Hematopoietic multipotent progenitor cell treated with erythropoietin and hydrocortisone succinate and interleukin-3 and kit ligand, for 4 days (in vitro differentiated cells): ENCODE measurements at regions not wholly inside any gene's neighbourhood (a gene's known extent, or its start where the extent isn't known, plus 50 kb on each side); places are given as distances from the start of the nearest gene placed in this dataset.

Source experiments
- DNase-seq: peaks from one replicate; pipeline ENCODE4 v3.0.0-alpha.2; 2015

DNA sequence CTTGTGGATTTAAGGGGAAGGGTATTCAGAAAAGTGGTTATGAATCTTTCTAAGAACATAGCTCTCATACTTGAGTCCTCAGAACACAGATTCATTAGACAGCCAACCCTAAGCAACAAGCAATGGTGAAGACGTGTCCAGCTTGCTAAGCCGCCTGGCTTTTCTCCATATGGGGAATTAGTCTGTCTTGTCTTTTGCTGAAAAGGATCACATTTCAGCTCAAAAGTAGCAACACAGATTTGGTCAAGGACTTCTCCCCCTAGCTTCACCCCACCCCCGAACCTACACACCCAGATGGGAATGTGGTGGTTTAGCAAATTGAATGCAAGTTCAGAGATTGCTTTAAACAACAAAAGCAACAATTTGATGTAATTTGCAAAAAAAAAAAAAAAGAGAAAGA is 103.3 kb upstream of the RASGEF1B start:
- DNase-seq, result no peak

DNA sequence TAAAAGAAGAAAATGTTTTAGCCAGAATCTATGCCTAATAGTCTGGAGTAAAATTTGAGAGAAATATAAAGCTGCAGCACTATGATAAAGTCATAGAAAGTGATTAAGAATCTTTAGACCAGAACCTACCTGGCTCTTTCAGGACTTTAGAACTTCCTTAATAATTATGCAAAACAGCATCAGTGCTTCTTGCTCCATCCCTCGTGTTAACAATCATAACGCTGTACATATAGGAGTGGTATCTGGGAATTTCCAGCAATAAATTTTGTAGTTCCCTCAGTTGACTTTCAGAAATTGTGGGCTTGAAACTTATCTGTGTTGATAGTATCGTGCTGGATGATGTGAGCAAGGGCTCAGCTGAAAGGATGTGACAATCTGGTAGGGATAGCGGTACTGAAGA is 102.1 kb upstream of the RASGEF1B start:
- no peak for DNase-seq

DNA sequence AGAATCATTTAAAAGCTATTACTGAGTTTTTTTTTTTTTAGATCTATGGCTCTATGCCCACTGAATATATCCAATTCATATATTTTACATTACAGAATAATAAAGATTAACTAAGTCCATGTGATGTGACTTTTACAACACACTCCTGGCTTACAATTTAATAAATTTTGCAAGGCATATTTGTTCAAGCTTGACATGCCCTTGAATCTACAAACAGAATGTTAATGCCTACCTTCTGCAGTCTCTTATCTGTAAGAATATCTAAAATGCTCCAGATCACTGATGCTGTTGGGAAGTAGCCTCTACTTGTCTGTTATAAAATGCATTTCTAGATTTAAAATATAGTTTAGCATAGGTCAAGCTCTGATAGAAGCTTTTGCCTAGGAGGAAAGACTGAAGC is 100.7 kb upstream of the RASGEF1B start:
- DNase-seq, result no peak

DNA sequence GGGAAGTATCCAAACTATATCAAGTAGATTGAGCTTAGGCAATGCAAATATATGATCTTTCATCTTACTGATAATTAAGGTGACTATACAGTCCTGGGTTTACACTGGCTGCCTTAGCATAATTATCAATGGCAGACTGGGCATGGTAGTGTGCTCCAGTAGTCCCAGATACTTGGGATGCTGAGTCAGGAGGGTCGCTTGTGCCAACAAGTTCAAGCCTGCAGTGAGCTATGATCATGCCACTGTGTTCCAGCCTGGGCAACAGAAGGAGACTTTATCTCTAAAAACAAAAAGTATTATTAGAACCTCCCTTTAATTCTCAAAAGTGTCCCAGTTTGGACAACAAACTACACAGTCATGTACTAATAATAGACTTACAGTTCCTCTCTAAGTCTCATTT is 99.4 kb upstream of the RASGEF1B start:
- no peak for DNase-seq

DNA sequence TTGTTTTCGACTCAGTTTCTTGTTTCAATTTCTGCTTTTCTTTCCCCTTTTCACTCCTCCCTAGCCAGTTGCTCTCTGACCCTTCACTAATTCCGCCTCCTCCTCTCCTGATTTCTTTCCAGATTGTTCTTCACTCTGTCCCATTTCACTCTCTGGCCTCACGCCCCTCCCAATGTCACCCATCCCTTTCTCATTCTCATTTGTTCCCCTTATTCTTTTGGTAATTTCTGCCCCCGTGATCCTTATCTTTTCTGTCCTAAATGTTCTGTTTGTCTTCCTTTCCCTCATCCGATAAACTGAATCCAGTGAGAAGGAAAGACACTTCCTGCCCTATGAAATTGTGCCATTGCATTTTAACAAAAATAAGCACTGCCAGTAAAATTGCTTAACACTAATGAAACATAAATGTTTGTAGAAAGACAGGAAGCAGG is 94.5 kb upstream of the RASGEF1B start:
- DNase-seq, result no peak

DNA sequence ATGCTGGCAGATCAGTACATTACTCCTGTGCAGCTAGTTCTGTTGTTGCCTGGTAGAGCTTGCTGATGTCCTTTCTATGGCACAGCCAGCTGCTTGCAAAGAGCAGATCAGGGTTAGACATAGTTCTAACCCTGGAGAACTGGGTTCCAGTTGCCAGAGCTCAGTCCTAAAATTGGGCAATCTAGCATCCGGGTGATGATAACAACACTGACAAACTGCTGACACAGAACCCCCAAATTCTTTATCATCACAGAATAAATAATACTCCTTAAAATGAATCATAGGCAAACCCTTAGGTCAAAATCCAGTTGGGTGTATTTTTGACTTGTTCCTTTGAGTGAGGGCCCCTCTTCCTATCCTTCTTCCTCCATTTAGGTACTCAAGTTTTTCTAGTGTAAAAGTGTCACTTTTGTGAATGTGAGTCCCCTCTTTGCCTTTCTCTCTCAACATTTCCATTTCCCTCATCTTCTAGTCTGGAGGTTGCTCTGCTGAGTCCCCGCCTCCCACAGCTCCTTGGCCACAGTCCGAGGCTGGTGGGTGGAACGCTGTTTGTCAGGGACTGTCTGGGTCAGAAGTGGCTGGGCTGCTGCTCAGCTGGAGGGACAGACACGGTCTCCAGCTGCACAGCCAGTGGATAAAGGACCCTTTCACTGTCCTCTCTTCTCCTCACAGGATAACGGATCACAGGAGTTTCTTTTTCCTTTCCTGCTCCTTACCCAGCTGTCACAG is 93.6 kb upstream of the RASGEF1B start:
- DNase-seq, result no peak

DNA sequence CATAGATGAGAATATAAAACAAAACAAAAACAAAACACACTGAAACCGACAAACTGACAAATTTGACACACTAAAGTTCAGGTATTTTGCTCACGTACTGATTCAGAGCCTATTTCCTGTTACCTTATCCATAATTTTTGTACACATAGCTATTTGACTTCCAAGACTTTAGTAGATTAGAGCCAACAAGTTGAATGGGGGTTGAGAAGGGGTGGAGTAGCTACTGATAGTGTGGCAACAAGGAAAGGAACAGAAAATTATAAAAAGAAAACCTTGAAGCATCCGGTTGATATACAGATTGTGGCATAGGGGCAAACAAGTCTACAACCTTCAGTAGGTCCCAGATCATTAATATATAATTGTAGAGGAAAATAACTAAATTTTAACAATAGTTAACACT is 92.3 kb upstream of the RASGEF1B start:
- DNase-seq, result no peak

DNA sequence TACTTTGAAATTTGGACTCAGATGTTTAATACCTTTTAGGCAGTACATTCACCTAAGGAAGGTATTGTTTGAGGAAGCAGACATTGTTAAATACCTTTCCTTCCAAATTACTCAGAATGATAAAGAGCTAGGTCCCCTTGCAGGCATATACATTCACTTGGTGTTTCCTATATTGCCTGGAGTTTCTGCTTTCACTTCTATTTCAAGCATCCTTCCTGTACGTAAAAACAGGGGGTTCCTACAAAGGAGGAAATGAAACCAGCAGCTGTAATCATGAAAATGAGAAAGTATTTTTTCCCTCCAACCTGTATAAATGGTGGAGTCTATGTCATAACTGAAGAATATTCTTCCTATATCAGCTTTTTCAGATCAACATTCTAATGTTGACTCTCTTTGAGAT is 90.4 kb upstream of the RASGEF1B start:
- no peak for DNase-seq

DNA sequence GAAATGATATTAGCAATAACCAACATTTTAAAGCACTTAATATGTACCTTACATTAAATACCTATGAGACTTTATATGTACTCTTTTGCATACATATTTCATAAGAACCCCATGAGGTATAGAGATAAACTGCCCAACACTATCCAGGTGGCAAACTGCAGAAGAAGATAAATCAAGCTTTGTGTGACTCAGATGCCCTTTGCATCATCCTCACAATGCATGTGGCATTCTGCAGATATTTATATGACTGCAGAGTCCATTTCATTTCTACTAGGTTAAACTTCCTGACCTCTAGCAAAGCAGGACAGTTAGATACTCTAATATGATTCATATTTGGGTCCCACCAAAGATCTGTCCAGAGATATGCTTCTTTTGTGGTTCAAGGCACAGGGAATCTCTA is 85.6 kb upstream of the RASGEF1B start:
- no peak for DNase-seq

DNA sequence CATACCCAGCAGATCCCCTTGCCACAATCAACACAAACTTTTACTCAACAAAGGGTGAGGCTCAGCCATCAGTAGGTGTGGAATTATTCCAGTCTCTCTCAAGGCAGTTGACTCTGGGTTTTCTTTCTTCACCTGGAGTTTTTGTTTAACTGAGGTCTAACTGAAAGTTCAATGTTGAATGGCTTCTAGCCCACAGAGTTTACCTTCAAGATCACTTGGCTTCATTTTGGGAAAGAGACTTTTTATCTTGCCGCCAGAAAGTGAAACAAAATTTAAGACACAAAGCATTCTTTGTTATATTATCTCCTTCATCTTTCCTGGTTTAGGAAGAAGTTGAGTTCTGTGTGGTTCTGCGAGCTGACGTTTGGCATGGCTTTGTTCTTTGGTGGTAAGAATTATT is 83.8 kb upstream of the RASGEF1B start:
- DNase-seq, result no peak

DNA sequence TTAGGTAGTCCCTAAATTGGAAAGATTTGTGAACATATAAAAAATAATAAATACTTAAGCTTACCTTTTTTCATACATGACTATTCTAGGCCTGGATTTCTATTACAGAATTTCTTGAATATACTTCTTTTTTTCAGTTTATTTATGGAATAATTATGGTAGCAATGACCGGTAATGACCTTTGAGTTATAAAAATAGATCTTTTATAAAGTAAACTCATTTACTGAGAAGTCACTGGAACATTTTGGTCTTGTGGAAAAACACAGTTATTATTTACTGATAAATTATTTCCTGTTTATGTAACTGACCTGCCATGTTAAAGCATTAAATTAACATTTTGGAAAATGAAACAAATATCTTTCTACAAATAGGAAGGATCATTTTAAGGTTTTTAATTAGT is 80.4 kb upstream of the RASGEF1B start:
- no peak for DNase-seq

DNA sequence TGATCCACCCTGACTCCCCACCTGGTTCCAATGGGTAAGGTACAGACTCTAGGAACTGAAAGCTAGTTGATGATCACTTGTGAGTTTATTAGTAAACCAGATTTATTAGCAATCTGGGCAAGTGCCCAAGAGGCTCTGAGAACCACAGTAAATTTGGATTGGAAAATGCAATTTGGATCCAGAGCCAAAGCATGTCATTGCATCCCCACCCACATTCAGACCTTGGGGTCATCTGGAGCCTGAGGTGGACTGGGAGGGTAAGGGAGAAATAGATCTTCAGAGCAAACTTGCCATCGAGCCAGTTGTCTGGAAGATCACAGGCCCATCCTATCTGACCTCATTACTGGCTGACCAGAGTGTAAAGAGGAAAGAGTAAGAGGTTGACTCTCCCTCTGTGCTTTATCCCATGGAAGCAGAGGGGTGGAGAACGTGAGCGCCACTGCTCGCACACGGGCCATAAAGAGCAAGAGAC is 78.7 kb upstream of the RASGEF1B start:
- no peak for DNase-seq

DNA sequence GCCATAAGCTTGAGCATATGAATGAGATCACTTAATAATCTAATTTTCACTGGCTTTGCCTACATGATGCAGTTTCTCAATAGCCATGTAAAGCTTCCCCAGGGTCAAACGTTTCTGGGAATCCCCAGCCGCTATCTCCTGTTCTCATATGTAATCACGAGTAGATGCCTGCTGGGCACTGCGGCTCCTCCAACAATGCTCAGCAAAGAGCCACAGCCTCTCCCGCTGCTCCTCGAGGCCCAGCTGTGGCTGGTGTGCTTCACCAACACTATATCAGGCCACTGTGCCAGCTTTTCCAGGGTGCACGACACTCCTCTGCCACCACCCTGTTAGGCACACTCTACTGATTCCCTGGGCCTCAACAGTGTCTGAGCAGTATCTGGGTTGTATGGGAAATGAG is 78.3 kb upstream of the RASGEF1B start:
- DNase-seq, result no peak

DNA sequence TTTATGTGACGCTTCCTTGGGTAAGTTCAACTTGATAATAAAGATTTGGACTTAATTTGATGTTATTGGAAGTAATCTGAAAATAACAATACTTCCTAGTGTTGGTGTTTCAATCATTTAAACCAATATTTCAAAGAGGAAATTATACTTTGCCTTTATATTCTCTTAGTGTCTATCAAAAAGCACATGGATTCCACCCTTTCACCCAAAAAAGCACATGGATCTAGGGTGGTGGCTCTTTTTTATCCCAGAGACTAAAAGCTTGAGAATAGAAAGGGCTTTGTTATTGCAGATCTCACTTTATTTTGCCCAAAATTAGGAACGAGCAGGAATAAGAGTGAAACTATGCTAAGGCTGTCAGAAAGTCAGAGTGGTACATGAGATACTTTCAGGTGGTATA is 75.1 kb upstream of the RASGEF1B start:
- no peak for DNase-seq

DNA sequence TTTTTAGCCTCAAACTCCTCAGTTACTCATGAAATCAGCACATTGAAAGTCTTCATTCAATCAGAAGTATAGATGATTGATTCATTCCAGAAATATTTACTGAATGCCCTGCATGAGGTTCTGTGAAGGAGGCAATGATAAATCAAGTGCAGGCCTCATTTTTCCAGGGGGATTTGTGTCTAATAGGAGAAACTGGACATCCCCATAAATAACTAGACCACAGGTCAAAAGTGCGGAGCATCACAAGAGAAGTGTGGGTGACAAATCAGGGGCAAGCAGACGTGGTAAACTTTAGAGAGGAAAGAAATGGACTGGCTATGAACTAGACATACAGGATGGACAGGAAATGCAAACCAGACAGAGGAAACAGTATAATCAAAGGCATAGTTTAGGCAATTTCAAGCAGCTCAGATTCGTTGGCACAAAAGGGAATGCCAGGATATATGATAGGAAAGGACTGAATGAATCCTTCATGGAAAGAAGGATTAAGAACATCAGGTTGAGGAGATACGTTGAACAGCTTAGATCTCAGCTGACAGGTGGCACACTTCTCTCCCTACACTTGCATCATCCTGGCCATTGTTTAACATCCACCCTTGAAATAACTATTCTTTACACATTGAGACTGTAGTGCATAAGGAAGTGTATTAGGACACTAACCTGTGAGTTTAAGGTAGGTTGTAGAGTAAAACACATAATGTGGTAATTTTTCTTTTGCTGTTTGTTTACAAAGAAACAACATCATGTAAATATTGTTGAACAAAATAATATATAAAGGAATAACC is 69.6 kb upstream of the RASGEF1B start:
- DNase-seq, result no peak

DNA sequence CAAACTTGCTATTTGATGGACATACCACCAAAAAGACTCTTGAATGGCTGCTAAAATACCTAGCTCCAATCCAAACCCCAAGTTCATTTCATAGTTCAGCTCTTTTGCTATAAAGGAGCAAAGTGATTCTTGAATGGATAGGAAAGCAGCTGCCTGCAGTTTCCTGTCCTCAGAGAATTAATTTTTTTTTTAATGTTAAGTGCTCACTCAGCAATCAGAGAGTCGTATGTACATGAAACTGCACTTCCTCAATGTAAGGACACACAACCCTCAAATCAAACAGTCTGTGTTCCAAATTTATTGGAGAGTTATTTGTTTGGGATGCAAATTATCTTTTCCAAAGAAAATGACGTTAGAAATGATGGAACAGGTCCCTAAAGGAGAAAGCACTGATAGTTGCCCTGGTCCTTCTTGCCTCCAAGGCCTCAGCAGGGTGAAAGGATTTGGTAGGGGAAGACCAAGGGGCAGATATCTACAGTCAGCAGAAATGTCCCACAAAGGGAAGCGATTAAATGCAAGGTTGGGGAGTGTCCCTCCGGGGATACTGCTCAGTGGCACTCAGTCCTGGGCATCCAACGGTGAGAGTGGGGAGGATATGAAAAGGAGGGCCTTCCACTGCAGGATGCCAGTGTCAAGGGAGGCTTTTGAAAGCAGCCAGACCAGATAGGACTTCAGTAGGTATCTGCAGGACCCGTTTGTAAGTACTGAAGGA is 67.2 kb upstream of the RASGEF1B start:
- DNase-seq, result peak; percentile 12

DNA sequence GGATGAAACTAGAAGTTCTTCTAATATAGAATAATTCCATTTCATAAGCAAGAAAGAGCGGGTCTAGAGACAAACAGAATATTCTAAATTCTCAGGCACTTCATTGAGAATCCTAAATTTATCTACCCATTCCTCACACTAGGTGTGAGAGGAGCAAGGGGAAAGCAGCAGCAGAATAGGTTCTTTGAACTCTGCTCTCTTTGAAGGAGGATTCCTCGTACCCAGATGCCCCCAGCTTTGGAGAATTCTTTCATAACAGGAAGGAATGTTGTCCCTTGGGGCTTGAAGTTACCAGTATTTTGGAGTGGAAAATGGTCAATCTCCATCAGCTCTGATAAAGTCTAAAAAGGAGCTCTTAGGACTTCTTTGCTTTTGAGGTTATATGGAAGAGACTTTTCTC is 59.7 kb upstream of the RASGEF1B start:
- no peak for DNase-seq

DNA sequence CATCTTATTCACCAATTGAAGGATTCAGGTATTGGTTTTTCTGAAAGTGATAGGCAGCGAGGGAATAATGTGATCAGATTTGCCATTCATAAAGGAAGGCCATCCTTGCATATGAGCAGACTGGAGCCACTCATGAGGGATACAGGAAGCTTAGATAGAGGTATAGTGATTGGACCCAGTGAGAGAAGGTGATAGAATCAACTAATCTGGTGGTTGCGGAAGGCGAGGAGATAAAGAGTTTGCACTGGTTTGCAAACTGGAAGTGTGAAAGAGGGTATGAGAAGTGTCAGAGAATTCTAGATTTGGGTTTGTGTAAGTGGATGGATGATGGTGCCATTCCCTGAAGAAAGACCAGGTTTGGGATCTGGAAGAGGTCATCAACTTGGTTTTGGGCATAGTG is 57.3 kb upstream of the RASGEF1B start:
- DNase-seq, result no peak

DNA sequence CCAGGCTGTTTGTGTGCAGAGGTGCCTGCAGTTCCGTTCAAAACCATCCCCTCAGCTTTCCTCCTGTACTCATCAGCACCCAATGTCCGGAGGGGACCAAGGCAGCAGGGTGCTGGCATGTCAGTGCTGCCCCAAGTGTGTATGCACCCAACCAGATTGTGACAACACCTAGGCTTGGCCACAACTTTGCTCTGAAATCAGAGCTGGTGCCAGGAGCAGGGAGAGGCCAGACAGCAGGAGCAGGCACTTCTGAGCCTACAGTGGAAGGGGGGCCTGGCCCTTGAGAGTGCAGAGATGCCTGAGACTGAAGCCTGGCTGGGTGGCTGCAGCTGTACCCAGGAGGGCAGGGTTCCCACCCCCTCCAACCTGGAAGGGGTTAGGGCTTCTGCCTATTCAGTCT is 56.5 kb upstream of the RASGEF1B start:
- DNase-seq, result no peak

DNA sequence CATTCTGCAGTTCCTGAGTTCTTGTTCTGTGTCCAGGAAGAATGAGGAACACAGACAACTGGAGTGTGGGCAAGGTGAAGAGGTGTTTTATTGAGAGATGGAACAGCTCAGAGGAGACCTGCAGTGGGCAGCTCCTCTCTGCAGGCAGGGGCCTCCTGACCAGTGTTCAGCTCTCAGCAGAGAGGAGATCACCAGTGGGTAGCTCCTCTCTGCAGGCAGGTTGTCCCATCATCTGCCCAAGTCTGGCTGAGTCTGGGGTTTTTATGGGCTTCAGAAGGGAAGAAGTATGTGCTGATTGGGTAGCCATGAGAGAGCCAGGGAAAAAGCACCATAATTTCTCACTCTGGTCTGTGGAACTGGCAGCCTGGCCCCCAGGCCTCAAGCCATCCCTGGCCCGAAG is 56.0 kb upstream of the RASGEF1B start:
- no peak for DNase-seq

DNA sequence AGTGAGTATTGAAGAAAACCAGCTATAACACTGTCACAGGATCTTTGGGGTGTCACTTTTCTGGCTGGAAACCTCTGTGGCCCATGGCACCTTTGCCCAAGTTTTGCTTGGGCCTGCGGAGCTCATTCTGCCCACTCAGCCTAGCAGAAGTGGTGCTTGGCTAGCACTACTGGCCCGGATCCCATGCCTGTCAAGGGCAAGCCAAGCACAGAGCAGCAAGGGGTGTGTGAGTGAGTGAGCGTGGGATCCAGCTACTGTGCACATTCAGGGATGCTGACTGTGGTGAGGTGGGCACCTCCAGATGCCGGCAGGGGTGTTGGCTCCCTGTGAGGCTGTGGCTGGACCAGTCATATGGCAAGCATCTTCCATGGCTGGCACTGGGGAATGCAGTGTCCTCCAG is 55.4 kb upstream of the RASGEF1B start:
- no peak for DNase-seq

DNA sequence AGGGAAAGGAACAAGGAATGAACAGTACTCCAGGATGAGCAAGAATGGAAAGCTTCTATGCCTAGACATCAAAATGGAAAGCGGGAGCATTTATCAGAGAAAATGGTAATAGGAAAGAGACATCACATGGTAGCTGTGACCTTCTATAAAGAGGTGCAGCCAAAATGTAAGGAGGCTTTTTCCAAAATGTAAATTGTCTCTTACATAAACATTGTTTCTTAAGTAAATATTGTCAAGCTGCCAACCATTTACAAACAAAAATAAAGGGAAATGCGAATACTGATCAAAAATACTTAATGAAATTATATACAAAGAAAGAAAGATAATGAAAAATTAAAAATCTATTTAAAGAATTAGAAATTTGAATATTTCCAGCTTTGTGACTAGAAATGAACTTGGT is 55.0 kb upstream of the RASGEF1B start:
- no peak for DNase-seq

DNA sequence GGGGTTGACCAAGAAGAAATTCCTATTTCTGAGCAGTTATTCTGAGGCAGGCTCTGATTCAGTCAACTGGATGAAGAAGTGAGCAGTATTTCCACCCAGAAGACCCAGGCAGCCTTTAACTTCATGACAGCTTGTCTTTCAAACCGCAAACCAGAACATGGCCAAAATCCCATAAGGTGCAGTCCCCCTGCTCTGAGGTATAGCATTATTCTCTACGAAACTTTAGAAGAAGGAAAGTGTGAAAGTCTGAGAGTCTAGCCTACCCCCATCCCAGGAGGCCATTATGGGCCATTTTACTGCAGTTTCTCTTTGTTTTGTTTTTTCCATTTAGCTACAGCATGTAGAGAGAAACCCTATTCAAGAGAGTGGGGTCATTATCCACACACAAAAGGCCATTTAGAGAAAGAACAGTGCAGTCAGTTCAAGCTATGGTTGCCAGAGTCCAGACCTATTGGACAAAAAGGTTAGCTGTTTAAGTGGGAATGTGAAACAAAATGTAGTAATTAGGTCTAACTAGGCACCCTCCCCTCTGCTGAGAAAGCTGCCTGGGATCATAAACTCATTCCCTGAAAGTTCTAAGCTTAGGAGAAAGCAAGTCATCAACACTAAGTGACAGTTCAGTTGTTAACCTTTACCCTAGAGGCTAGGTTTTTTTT is 52.1 kb upstream of the RASGEF1B start:
- no peak for DNase-seq
